NCI-H1092 (cell line): ENCODE measurements at regions not wholly inside any gene's neighbourhood (a gene's known extent, or its start where the extent isn't known, plus 50 kb on each side); places are given as distances from the start of the nearest gene placed in this dataset.

Experiments used
- DNase-seq: peaks from one replicate; lab custom pipeline; 2025; lab: John Stamatoyannopoulos, UW

DNA sequence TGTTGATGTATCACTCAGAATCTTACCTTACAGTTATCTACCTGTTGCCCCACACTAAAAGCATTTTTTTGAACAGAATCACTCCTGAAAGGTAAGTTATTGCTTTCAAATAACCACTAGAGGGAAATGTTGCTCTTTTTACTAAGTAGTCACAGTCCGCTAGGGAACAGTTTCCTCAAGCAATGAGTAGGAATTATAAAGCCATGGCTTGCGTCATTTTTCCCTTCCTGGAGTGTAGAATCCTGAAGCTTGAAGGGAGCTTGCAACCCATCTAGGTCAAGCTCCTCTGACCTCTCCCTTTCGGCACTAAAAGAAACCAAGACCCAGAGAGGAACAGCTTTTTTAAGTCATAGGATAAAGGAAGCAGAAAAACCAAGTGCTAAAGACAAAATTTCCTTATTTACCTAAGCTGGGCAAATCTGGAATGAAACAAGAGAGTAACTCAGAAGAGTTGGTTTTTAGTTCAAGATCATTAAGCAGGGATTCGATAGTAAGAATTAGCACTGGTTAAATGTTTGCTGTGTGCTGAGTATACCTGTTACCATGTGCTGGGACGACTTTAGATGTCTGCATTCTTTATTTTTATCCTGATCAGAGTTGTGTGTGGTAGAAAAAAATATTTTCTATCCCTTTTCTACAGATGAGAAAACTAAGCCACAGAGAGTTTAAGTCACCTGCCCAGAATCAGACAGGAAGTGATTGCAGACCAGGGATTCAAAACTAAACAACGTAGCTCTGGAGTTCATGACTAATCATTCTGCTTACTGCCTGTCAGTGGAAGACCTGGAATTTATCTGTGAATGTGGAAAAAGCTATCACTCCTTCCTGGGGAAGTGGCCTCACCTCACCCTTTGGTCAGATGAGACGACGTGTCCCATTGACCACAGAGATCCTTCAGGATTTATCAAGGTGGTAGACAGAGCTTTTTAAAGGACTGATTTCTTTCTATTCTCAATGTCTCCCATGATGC lies 631.5 kb downstream of the RAB28 start:
- peak; percentile 48 for DNase-seq

DNA sequence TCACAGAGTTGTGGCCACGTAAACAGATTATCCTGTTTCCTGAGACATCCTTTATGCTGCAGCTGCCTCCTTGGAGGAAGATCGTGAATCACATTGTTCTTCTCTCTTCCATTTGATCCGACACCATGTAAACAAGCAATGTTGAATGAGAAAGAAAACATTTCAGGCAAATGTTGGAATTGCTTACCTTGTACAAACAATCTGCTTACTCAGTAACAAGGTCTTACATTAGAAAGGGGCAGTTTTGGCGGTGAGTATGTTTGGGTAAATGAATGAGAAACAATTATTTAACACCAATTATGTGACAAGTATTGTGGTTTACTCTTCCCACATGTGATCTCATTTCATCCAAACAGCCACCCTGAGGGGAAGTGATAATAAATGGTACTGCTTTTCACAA lies 637.8 kb downstream of the RAB28 start:
- DNase-seq: no peak

DNA sequence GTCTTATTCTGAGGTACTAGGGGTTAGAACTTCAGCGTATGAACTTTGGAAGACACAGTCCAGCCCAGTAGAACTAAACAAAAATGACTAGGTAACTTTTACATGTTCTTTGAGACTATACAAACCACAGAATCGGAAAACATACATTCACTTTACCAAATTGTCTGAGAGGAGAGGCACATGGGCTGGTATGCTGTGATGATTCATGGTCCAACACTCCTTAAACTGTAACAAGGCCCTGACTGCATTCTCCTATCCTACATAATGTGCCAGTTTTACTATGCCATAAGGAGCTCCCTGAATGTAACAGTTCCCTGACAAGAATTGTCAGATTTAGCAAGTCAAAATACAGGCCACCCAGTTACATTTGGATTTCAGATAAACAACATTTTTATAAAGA lies 640.0 kb downstream of the RAB28 start:
- no peak for DNase-seq

DNA sequence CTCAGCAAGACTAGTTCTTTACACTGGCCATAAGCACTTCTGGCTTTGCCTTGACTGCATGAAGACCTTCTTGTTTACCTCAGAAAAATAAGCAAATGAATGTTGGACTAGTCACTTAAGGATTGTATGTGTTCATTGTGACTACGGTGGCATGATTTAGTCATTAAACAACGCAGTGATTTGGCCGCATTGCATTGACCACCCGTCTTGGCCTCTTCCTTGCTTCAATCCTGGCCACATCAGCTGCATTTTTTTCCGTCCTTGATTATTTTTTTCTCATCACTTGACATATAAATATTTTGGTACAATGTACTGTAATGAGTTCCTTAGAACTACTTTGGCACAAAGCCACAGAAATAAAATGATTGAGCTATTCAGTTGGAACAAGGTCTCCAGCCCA lies 656.2 kb downstream of the RAB28 start:
- DNase-seq: no peak

DNA sequence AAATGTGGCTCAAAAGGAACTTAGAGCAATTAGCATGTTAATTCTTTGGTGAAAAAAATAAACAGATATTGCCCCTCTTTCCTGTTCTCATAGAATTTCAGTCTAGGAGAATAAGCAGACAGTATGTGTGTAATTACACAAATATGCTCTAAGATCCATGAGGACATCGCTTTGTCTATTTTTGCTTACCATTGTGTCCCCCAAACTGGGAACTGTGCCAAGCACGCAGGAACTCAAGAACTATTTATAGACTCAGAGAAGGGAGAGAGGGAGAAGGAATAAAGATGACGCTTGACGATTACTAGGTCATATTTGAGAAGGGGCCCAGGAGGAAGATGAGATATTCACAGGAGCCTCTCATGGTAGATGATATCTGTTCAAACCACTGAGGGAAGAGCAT lies 692.6 kb downstream of the RAB28 start:
- no peak for DNase-seq

DNA sequence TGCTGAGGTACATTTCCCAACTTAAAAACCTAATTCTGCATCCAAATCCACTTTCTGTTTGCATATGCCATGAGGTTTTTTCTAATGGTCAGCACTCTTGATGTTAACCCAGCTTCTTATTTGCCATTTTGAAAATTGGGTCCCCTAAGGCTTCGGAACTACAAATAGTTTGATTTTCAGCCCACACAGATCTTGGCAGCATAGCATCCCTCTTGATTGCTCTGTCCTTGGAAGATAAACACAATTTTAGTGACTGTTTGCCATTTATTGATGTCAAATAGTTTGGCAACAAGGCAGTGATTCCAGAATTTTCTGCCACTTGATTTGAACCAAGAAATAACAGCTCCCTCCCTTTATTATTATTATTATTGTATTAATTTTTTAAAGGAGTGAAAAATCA lies 696.9 kb downstream of the RAB28 start:
- DNase-seq: no peak

DNA sequence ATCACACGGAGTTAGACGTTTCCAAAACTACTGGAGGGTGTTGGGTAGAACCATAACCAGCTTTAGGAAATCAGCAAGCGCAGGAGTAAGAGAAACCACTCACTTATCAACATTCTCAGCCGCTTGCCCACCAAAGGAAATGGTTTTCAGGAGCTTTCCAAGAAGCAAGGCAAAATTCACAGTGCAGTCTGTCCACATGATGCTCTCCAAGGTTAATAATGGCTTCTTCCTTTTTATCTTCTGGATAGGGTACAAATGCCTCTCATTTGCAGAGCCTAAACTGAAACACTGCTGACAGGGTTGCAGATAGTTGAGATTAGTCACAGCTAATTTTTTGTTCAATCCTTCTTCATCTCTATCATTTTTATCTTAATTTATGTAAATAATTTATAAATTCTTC lies 705.4 kb downstream of the RAB28 start:
- DNase-seq: no peak

DNA sequence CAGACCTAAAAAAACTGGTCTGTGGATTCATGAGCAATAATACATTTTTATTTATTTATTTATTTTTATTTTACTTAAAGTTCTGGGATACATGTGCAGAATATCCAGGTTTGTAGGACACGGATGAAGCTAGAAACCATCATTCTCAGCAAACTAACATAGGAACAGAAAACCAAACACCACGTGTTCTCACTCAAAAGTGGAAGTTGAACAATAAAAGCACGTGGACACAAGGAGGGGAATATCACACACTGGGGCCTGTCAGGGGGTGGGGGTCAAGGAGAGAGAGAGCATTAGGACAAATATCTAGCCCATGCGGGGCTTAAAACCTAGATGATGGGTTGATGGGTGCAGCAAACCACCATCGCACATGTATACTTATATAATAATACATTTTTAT lies 705.9 kb downstream of the RAB28 start:
- DNase-seq: no peak

DNA sequence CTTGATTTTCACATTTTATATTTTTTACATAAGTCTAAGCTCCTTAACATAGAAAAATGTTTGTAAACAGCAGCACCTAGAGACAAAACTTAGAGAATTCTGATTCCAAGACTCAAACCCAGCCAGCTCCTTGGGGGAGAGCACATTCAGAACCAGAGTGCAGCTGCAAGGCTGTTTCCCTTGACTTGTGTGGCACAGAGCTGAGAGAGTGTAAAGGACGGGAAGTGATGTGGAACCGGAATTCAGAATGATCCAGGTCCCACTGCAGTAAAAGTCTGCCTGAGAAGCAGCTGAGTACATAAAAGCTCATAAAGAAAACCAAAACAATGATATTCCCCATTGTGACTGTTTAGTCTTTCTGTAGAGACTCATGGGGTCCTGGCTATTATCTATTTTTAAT lies 713.8 kb downstream of the RAB28 start:
- DNase-seq: peak; percentile 71

DNA sequence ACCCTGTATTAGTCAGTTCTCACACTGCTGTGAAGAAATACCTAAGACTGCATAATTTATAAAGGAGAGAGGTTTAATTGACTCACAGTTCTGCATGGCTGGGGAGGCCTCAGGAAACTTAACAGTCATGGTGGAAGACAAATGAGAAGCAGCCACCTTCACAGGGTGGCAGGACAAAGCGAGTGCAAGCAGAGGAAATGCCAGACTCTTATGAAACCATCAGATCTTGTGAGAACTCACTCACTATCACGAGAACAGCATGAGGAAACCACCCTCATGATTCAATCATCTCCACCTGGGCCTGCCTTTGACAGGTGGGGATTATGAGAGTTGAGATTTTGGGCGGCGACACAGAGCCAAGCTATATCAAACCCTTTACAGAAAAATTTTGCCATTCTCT lies 722.4 kb downstream of the RAB28 start:
- no peak for DNase-seq

DNA sequence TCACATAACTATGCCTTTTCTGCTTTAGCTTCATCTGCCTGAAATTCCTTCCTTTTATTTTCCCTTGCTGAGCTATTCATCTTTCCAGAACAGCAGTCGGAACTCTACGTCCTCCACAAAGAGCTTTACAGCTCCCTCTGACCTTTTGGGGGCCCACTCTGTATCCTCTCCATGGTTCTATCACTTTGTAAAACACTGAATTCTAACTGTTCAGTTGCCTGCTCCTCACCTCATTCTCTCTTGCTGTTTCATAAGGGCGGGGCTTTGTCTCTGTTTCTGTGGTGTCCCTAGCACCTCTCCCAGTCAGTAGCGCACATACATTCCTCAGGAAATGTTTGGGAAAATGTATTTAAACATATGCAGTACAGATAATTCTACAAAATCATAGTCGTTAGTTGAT lies 737.0 kb downstream of the RAB28 start:
- DNase-seq: no peak

DNA sequence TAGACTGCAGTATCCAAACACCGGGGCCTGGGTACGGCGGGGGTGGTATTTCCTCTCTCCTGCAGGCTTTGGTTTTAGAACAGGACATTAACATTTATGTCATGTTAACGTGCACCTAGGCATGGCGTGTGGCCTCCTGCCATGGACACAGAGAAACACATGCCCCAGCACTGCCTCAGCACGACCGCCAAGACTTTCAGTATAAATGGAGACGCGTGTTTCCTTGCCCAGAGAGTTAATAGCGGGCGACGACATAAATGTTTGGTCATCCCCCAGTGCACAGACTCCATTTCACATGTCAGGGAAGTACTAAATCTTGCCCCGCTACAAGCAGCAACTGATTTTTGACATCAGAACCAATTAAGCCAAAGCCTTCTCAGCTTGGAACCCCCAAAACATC lies 737.9 kb downstream of the RAB28 start:
- DNase-seq: no peak

DNA sequence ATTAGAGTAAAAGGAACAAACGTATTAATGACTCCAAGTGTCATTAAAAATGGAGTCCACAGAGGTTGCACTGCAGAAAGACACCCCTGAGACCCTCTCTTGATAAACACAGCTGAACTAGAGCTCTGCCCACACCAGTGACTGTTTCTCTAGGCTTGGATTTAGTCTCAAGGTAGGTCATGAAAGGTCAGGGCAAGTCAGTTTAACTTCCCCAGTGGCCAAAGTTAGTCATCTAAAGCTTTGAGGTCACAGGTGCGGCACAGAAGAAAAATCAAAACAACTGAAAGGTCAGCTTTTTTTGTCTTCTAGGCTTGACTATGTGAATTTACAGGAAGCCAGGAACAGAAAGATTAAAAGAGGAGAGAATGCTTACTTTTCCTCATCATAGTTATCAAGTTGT lies 749.6 kb downstream of the RAB28 start:
- no peak for DNase-seq

DNA sequence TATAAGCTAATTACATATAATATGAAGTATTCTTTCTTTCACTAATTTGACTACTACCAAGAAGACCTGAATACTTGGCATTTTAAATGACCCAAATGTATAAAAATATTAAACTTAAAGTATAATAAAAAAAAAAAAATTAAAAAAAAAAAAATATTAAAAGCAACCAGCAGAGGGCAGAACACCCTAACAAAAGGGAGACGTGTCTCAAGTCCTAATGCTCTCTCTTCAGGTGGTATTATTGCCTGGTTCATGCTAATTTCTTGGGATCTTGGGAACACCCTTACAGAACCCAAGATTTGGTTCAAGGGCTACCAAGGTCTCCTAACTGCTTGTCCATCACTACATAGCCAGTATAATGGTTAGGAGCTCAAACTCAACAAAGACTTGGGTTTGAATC lies 754.8 kb downstream of the RAB28 start:
- peak; percentile 33 for DNase-seq

DNA sequence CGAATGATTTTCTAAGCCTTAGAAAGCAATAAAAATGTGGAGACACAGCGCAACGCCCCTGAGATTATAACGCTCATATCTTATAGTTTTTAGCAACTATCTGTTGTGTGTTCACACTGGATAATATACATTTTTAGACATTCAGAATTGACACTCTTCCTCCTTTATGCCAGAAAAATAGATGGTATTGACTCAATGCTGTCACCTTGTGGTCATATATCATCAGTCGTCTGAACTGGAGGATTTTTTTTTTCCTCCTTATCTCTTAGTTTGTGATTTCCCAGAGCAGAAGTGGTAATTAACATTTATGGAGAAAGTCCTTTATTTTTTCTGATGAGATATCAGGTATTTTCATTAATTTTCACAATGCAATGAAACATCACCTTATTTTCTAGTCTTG lies 759.6 kb downstream of the RAB28 start:
- DNase-seq: no peak

DNA sequence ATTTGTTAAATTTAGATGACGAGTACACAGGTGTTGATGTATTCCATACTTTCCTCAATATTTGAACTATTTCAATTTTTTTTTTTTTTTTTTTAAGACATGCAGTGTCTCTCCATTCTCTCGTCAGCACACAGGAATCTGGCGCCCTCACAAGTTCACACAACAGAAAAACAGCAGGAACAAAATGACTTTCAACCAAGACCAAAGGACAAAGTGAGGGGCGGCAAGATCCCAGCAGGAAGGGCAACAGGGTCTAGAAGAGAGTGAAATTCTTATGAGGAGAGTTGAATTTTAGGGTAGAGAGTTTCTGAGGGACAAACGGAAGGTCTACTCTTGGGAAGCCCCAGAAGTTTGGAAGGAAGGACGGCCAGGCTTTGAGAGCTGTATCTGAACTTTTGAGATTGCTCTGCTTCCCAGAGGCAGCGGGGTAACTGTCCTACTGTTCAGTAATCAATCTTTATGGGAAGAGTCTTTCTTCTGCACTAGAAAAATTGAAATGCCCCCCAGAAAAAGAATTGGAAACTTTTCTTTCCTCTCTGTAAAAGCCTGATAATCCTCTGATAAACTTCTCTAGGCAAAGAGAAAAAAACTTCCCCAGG lies 760.2 kb downstream of the RAB28 start:
- DNase-seq: no peak

DNA sequence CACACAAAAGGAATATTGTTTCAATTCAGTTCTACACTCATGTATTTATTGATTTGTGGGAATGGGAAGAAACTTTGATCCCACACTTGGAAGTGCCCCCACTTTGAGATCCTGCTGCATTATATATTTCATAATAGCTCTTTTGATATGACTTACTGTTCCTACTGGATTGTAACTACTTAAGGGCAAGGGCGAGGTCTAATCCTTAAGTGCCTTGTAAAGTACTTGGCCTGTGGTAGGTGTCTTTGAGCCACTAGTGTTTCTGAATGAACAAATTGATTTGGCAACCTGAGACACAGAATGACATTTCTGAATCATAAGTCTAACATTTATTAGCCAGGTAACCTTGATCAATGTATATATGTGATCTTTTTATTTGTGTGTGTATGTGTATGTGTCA lies 767.2 kb downstream of the RAB28 start:
- DNase-seq: no peak

DNA sequence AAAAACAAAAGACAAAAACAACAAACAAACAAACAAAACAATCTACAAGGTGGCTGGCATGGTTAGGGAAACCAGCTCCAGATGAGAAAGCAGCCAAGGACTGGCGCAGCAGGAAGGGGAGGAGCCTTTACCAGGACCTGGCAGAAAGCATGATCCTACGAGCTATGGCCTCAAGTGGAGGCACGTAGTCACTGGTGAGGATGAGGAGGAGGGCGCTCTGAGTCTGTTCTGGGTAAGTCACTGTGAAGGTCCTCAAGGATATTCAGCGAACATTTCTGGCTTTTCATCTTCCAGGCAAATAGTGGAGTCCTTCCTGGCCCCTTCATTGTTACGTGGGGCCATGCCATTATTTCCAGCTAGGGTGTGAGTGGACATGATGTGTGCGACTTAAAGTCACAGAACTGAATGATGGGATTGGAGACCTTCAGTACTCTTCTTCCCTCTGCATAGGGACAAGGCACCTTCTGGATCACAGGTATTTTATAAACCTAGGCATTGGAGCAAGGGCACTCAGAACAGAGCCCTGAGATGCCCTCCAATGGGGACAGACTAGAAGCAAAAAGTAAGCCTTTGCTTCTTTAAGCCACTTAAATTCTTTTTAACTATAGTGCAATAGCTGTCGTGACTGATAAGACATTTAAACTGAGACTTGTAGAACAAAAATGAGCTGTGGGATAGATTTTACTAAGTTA lies 771.3 kb downstream of the RAB28 start:
- DNase-seq: no peak

DNA sequence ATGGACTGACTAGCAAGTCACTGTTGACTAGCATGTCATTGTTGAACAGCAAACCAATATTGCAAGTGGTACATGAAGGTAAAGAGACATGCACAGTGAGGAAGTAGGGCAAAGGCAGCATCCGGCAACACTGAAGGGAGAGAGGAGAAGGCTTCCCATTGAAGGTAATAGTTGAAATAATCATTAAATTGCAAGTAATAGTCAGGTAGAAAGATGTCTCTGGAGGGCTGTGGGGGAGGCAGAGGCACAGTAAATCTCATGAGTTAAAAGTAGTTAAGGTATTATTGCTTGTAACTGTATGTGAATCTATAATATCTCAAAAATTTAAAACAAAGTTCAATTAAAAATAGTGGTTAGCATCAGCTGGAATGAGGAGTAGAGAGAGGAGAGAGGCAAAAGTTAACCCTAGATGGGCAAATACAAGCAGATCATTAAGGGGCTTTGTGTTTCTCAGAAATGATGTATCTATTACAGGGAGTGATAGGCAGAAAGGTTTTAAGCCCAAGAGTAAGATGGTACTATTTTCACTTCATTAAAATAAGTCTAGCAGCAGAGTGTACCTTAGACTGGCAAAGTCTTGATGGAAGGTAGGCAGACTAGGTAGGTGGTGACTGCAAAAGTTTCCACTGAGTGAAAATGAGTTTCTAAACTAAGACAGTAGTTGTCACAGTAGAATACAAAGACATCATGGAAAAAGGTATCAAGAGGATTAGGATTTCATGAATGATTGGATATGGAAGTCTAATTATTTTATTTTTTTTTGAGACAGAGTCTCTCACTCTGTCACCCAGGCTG lies 776.6 kb downstream of the RAB28 start:
- no peak for DNase-seq

DNA sequence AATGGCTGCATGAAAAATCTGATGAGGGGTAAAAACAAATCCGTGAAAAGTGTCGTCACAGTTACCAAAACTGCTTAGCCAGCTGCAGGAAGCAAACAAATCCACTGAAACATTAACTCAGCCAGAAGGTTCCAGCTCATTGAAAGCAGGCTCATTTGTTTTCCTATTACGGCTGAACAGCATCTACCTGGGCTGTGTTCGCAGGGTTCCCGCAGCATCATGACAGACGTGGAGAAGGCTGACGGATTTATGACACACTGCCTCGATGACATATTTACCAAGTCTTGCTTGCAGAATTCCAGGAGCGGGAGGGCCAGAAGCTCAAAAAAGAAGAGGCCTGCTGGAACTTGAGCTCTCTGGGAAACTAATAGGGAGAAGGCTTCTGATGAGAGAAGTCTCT lies 781.1 kb downstream of the RAB28 start:
- DNase-seq: no peak

DNA sequence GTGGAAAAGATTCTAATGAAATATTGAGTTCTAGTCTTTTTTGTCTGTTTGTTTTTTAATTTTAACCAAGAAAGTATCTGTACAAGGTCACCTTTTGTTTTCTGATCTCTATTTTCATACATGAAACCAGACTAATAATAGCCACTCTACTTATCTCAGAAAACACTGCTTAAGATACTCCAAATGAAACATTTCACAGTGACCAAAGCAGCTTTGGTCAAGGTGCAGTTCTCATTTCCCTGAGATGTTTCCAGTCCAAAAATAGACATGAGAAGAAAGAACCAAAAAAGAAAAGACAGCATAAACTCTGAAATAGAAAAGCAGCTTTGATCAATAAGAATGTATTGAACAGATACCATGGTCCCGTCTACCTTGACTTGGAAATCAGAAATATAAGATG lies 782.8 kb downstream of the RAB28 start:
- DNase-seq: no peak

DNA sequence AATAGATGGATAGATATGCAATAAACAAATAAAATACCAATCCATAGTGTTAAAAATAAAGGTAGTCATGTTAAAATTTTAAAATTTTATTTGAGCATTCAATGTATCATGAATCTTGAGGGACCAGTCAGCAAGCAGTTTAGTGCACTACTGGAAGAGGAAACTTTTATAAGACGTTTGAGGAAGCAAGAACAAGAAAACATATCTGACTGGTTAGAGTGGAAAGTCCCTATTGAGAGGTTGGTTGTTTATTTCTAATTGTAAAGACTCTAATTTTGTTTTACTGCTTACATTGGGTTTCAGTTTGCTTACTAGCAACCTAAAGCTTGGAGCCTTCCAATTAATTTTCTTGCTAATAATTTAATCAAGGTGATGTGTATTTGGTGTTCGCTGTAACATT lies 786.2 kb downstream of the RAB28 start:
- no peak for DNase-seq
